Epithelial cell of proximal tubule (primary cell): ENCODE measurements at regions not wholly inside any gene's neighbourhood (a gene's known extent, or its start where the extent isn't known, plus 50 kb on each side); places are given as distances from the start of the nearest gene placed in this dataset.
A peak's percentile ranks its signal among the peaks of the same experiment; 100 is the strongest.

Experiments used
- DNase-seq: peaks from one replicate; pipeline ENCODE4 v3.0.0-alpha.2; 2011; ENCODE audit warnings: low read depth
- H3K4me3 ChIP-seq: 2 replicates; pipeline ENCODE4 v1.5.1; 2011; ENCODE audit warnings: low read depth, mild to moderate bottlenecking, low read length
- TF ChIP-seq, protein P1 (sequence below): conservative IDR thresholded peaks from 2 replicates; pipeline ENCODE4 v1.5.1; 2012; ENCODE audit warnings: low read depth, mild to moderate bottlenecking, low read length

- no peak overlapping the region for H3K4me3 ChIP-seq
- DNase-seq = no peak
- TF ChIP-seq, protein P1, sequence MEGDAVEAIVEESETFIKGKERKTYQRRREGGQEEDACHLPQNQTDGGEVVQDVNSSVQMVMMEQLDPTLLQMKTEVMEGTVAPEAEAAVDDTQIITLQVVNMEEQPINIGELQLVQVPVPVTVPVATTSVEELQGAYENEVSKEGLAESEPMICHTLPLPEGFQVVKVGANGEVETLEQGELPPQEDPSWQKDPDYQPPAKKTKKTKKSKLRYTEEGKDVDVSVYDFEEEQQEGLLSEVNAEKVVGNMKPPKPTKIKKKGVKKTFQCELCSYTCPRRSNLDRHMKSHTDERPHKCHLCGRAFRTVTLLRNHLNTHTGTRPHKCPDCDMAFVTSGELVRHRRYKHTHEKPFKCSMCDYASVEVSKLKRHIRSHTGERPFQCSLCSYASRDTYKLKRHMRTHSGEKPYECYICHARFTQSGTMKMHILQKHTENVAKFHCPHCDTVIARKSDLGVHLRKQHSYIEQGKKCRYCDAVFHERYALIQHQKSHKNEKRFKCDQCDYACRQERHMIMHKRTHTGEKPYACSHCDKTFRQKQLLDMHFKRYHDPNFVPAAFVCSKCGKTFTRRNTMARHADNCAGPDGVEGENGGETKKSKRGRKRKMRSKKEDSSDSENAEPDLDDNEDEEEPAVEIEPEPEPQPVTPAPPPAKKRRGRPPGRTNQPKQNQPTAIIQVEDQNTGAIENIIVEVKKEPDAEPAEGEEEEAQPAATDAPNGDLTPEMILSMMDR = no peak
These were observed 191.7 kb upstream of the SERP2 start for GRCh38 chr13:44181931-44182330.

GRCh38 chr13:44184740-44185139 lies 188.9 kb upstream of the SERP2 start:
- TF ChIP-seq, protein P1 = no peak
- DNase-seq = no peak
- no peak overlapping the region for H3K4me3 ChIP-seq

DNA sequence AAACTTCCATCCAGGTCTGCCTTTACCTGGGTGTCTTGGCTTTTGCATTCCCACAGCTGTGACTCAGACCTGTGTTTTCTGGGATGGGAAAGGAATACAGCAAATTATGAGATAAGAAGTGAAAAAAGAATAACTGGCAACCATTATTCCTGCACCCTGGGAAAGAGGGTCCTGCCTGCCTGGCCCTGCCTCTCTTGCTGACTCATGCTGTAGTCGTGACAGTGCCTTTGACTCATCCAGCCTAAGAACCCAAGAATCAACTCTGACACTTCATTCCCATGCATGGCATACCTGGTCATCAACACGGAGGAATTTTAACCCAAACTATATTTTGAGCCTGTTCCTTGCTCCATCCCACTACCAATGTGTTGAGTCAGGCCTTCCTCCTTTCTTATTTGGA lies 185.4 kb upstream of the SERP2 start:
- no peak overlapping the region for H3K4me3 ChIP-seq
- TF ChIP-seq, protein P1 = no peak
- peak; percentile 54 for DNase-seq

GRCh38 chr13:44189085-44189484 lies 184.5 kb upstream of the SERP2 start:
- no peak for DNase-seq
- TF ChIP-seq, protein P1 = no peak
- H3K4me3 ChIP-seq = no peak overlapping the region

DNA sequence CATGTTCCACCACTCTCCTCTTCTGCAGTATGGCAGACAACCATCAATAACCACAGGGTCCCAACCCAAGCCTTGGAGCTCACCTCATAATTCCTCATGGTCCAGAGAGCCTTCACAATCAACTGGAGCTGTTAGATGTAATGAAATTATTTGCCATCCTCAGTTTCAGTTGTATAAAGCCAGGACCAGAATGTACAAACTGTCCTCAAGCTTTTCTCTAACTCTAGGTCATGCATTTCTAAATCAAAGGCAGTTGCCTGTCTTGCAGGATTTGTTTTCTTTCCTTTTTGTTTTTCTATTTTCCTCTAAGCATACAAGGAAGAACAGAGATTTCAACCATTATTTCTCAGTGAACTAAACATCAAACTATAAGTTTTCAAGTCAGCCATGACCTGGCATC lies 182.5 kb upstream of the SERP2 start:
- TF ChIP-seq, protein P1 = no peak
- DNase-seq = no peak
- no peak overlapping the region for H3K4me3 ChIP-seq

DNA sequence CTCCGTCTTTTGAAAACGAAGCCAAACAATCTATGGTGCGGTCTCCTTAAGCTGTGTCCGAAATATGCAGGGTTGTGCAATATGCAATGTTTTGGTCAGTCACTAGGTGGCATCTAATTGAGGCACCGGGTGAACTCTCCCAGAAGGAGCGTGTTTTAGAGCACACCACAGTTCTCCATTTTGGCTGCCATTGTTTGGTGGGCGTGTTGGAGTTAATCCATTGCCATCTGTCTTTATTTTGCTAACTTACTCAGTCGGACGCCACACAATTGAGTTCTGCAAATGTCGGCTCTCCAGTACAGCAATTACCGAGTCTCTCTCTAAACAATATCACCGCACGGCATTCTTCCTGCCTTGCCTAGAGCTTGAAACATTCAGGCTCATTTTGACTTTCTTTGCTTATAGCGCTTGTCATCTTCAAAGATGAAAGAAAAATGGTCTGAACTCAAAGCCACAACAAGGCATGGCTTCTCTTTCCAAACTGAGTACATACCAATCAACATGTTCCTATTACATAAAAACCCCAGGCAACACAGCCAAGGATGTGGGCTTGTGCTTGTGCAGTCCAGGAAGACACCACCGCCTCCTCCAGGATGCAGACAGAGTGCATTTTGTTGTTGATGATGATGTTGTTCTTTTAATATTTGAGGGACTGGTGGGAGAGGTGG lies 182.0 kb upstream of the SERP2 start:
- TF ChIP-seq, protein P1 = peak; percentile 70
- no peak for DNase-seq
- H3K4me3 ChIP-seq = no peak overlapping the region

- no peak overlapping the region for H3K4me3 ChIP-seq
- TF ChIP-seq, protein P1 = no peak
- DNase-seq = no peak
These were observed 179.9 kb upstream of the SERP2 start for GRCh38 chr13:44193731-44194130.
